Peyer's patch (tissue), 4 donors: ENCODE measurements at regions not wholly inside any gene's neighbourhood (a gene's known extent, or its start where the extent isn't known, plus 50 kb on each side); places are given as distances from the start of the nearest gene placed in this dataset.

Experiments
- CTCF ChIP-seq, 6 experiments: fragments of 450-650 bp in 4 of 6; fragments of 200-600 bp in 2 of 6; sonication (generic) in 1 of 6; IDR thresholded peaks; one replicate each; pipeline ENCODE4 v1.5.1; 2017 to 2019; ENCODE audit warnings: antibody characterized with exemption in 6 of 6, mild to moderate bottlenecking in 3 of 6, moderate library complexity in 1 of 6
- POLR2A ChIP-seq, 2 donors: fragments of 450-650 bp; IDR thresholded peaks; one replicate each; pipeline ENCODE4 v1.5.1; 2017; ENCODE audit warnings: antibody characterized with exemption in 2 of 2, mild to moderate bottlenecking in 2 of 2, moderate library complexity in 2 of 2

DNA sequence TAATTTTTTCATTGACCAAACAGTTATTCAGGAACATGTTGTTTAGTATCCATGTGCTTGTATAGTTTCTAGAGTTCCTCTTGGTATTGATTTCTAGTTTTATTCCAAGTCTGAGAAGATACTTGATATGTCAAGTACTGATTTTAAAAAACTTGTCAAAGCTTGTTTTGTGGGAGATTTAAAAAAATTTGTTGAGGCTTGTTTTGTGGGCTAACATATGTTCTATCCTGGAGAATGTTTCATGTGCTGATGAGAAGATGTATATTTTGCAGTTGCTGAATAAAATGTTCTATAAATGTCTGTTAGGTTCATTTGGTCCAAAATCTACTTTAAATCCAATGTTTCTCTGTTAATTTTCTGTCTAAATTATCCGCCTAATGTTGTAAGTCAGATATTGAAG, 1065.1 kb upstream of the WWC1 start:
- TF ChIP-seq CTCF (IDR thresholded peaks at IDR 0.05) = no peak
- TF ChIP-seq POLR2A (IDR thresholded peaks at IDR 0.05) = no peak
